NCI-H1105 (cell line): ENCODE measurements at regions not wholly inside any gene's neighbourhood (a gene's known extent, or its start where the extent isn't known, plus 50 kb on each side); places are given as distances from the start of the nearest gene placed in this dataset.
"Not testable (repeated sequence)": the region's sequence is repeated elsewhere in the genome, so short reads cannot be mapped to it uniquely, and the experiment has no call there.

Experiments used
- DNase-seq: peaks from one replicate; lab custom pipeline; 2025; lab: John Stamatoyannopoulos, UW

GRCh38 chr1:60916199-60916598 lies 166.2 kb upstream of the NFIA start:
- DNase-seq = no peak

- no peak for DNase-seq
These were observed 166.9 kb upstream of the NFIA start for GRCh38 chr1:60915441-60915840.

GRCh38 chr1:60914982-60915381 lies 167.4 kb upstream of the NFIA start:
- no peak for DNase-seq

GRCh38 chr1:60913708-60914107 lies 168.7 kb upstream of the NFIA start:
- DNase-seq = not testable (repeated sequence)

GRCh38 chr1:60913039-60913438 lies 169.3 kb upstream of the NFIA start:
- no peak for DNase-seq

GRCh38 chr1:60911966-60912697 lies 170.2 kb upstream of the NFIA start:
- peak; percentile 91 for DNase-seq

GRCh38 chr1:60908159-60908558 lies 174.2 kb upstream of the NFIA start:
- DNase-seq = no peak

- DNase-seq = no peak
These were observed 175.8 kb upstream of the NFIA start for GRCh38 chr1:60906526-60906925.

- no peak for DNase-seq
These were observed 176.3 kb upstream of the NFIA start for GRCh38 chr1:60906039-60906438.

GRCh38 chr1:60904099-60904851 lies 178.1 kb upstream of the NFIA start:
- DNase-seq = no peak

- no peak for DNase-seq
These were observed 178.8 kb upstream of the NFIA start for GRCh38 chr1:60903591-60903990.

GRCh38 chr1:60899464-60899863 lies 182.9 kb upstream of the NFIA start:
- DNase-seq = no peak

GRCh38 chr1:60898987-60899386 lies 183.4 kb upstream of the NFIA start:
- no peak for DNase-seq

GRCh38 chr1:60898413-60898812 lies 183.9 kb upstream of the NFIA start:
- no peak for DNase-seq

- DNase-seq = no peak
These were observed 185.5 kb upstream of the NFIA start for GRCh38 chr1:60896701-60897363.

GRCh38 chr1:60895701-60896100 lies 186.7 kb upstream of the NFIA start:
- no peak for DNase-seq

GRCh38 chr1:60895252-60895651 lies 187.1 kb upstream of the NFIA start:
- DNase-seq = no peak

- DNase-seq = no peak
These were observed 187.6 kb upstream of the NFIA start for GRCh38 chr1:60894741-60895140.

- peak; percentile 34 for DNase-seq
These were observed 188.2 kb upstream of the NFIA start for GRCh38 chr1:60894130-60894529.

- no peak for DNase-seq
These were observed 189.0 kb upstream of the NFIA start for GRCh38 chr1:60893136-60893930.

- DNase-seq = no peak
These were observed 190.6 kb upstream of the NFIA start for GRCh38 chr1:60891765-60892164.

GRCh38 chr1:60891281-60891680 lies 191.1 kb upstream of the NFIA start:
- DNase-seq = no peak
